Transverse colon (tissue), 4 donors: ENCODE measurements at regions not wholly inside any gene's neighbourhood (a gene's known extent, or its start where the extent isn't known, plus 50 kb on each side); places are given as distances from the start of the nearest gene placed in this dataset.

Experiments
- POLR2AphosphoS5 ChIP-seq, 3 donors: sonication (generic); formaldehyde crosslinking; IDR thresholded peaks; one replicate each; pipeline ENCODE4 v1.6.1; 2016; ENCODE audit warnings: antibody characterized with exemption in 3 of 3
- TF ChIP-seq, protein P1 (sequence below), 5 experiments: fragments of 200-600 bp in 3 of 5; fragments of 450-650 bp in 2 of 5; sonication (generic) in 3 of 5; IDR thresholded peaks; 1 replicate in 2 of 5; 2 replicates in 3 of 5; pipeline ENCODE4 v1.5.1; 2016 to 2017; ENCODE audit warnings: antibody characterized with exemption in 5 of 5, inconsistent platforms in 3 of 5, mild to moderate bottlenecking in 2 of 5, moderate library complexity in 1 of 5

DNA sequence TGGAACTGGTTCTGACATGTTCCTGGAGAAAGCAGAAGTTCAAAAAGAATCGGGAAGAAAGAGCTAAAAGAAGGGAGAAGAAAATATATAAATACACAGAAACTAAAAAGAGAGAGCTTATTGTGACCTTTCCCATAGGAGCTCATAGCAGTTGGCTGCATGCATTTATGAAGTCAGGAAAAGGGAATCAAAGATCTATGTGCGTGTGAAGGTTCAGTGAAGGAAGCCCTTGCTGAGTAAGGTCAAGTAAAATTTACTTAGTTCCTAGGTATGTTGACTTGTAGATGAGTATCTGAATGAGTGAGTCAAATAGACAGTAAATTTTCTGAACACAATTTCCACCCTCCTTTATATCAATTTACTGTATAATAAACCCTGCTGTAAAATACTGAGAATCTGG, 632.5 kb downstream of the SLCO4C1 start:
- TF ChIP-seq, protein P1, sequence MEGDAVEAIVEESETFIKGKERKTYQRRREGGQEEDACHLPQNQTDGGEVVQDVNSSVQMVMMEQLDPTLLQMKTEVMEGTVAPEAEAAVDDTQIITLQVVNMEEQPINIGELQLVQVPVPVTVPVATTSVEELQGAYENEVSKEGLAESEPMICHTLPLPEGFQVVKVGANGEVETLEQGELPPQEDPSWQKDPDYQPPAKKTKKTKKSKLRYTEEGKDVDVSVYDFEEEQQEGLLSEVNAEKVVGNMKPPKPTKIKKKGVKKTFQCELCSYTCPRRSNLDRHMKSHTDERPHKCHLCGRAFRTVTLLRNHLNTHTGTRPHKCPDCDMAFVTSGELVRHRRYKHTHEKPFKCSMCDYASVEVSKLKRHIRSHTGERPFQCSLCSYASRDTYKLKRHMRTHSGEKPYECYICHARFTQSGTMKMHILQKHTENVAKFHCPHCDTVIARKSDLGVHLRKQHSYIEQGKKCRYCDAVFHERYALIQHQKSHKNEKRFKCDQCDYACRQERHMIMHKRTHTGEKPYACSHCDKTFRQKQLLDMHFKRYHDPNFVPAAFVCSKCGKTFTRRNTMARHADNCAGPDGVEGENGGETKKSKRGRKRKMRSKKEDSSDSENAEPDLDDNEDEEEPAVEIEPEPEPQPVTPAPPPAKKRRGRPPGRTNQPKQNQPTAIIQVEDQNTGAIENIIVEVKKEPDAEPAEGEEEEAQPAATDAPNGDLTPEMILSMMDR (IDR thresholded peaks at IDR 0.05), result no peak
- no peak for TF ChIP-seq POLR2AphosphoS5 (IDR thresholded peaks at IDR 0.05)
